Muscle layer of duodenum (tissue), 2 donors: ENCODE measurements at regions not wholly inside any gene's neighbourhood (a gene's known extent, or its start where the extent isn't known, plus 50 kb on each side); places are given as distances from the start of the nearest gene placed in this dataset.
"Not testable (repeated sequence)": the region's sequence is repeated elsewhere in the genome, so short reads cannot be mapped to it uniquely, and the experiment has no call there.

ENCODE experiments used
- H3K27ac ChIP-seq: one replicate; pipeline ENCODE4 v1.7.0; 2013; ENCODE audit warnings: mild to moderate bottlenecking, low read length
- H3K27me3 ChIP-seq: one replicate; pipeline ENCODE4 v1.7.0; 2013; ENCODE audit warnings: low read depth, mild to moderate bottlenecking, control low read depth, low read length
- H3K36me3 ChIP-seq, 2 donors: one replicate each; pipeline ENCODE4 v1.7.0; 2013; ENCODE audit warnings: low read length in 2 of 2, control low read depth in 1 of 2, mild to moderate bottlenecking in 1 of 2; ENCODE audit not compliant: insufficient read depth in 2 of 2, control insufficient read depth in 1 of 2
- H3K4me1 ChIP-seq, 2 donors: one replicate each; pipeline ENCODE4 v1.7.0; 2013; ENCODE audit warnings: low read length in 2 of 2, mild to moderate bottlenecking in 2 of 2, control low read depth in 1 of 2, moderate library complexity in 1 of 2; ENCODE audit not compliant: insufficient read depth in 2 of 2, control insufficient read depth in 1 of 2
- H3K4me3 ChIP-seq, 2 donors: one replicate each; pipeline ENCODE4 v1.7.0; 2013; ENCODE audit warnings: low read length in 2 of 2, low read depth in 1 of 2, mild to moderate bottlenecking in 1 of 2
- H3K9me3 ChIP-seq, 2 donors: one replicate each; pipeline ENCODE4 v1.7.0; 2013; ENCODE audit warnings: low read length in 2 of 2, control low read depth in 1 of 2, mild to moderate bottlenecking in 1 of 2; ENCODE audit not compliant: control insufficient read depth in 1 of 2
- donor health status: healthy.

- no peaks in the 10 kb centered on the region for H3K36me3 ChIP-seq
- H3K4me1 ChIP-seq: no peaks in the 10 kb centered on the region
- H3K27me3 ChIP-seq: no peaks in the 10 kb centered on the region
- no peak overlapping the region for H3K4me3 ChIP-seq
- peaks cover 0 to 14% of the 10 kb centered on the region in 2 donors for H3K9me3 ChIP-seq
- no peak overlapping the region for H3K27ac ChIP-seq
Observed at GRCh38 chr3:191740712-191741111, 279.7 kb downstream of the PYDC2 start.

GRCh38 chr3:191741847-191742350 lies 280.9 kb downstream of the PYDC2 start:
- H3K4me3 ChIP-seq, H3K27ac ChIP-seq, H3K36me3 ChIP-seq, H3K27me3 ChIP-seq, H3K4me1 ChIP-seq: not testable (repeated sequence)
- peaks cover 0 to 13% of the 10 kb centered on the region in 2 donors for H3K9me3 ChIP-seq

GRCh38 chr3:191743283-191743682 lies 282.3 kb downstream of the PYDC2 start:
- Histone ChIP-seq H3K4me3 (no peak overlapping the region), H3K36me3 (no peaks in the 10 kb centered on the region), H3K27ac (no peak overlapping the region), H3K4me1 (no peaks in the 10 kb centered on the region), H3K27me3 (no peaks in the 10 kb centered on the region), H3K9me3 (peaks cover 0 to 9% of the 10 kb centered on the region in 2 donors)

DNA sequence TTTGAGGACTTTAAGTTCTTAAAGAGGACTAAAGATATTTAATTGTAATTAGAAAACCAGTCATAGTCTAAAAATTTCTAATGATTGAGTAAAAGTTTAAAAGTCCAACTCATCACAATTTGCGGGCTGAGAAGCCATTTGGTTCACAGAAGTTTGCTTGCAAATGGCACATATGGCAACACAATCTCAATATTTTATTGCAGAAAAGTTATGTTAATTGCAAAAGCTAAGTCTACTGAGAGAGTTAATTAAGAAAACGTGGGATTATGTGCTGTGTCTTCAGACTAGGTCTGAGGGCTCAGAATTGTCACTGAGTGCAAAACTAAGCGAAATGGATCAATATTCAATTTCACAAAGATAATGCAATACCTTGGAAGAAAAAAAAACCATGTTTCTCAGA lies 289.7 kb downstream of the PYDC2 start:
- H3K4me3 ChIP-seq: no peak overlapping the region
- no peaks in the 10 kb centered on the region for H3K4me1 ChIP-seq
- H3K36me3 ChIP-seq: no peaks in the 10 kb centered on the region
- H3K9me3 ChIP-seq: no peaks in the 10 kb centered on the region
- no peak overlapping the region for H3K27ac ChIP-seq
- H3K27me3 ChIP-seq: no peaks in the 10 kb centered on the region

DNA sequence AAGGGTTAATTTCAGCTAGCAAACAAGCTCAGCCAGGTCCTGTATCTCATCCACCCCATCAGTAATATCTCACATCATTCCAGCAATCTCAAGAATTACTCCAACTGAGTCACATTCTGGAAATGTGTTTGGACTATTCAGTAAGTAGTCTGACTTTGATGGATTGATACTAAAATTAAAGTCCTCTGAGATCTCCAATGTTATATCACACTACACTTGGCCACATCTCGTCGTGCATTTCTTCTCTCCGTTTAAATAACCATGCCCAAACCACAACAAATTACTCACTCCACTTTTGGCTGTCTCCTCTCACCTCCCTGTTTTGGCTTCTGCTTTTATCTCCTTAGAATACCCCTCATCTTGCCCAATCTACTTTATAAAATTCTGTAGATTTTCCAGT lies 292.2 kb downstream of the PYDC2 start:
- Histone ChIP-seq H3K4me1 (no peaks in the 10 kb centered on the region), H3K4me3 (no peak overlapping the region), H3K36me3 (no peaks in the 10 kb centered on the region), H3K27me3 (no peaks in the 10 kb centered on the region), H3K9me3 (no peaks in the 10 kb centered on the region), H3K27ac (no peak overlapping the region)

DNA sequence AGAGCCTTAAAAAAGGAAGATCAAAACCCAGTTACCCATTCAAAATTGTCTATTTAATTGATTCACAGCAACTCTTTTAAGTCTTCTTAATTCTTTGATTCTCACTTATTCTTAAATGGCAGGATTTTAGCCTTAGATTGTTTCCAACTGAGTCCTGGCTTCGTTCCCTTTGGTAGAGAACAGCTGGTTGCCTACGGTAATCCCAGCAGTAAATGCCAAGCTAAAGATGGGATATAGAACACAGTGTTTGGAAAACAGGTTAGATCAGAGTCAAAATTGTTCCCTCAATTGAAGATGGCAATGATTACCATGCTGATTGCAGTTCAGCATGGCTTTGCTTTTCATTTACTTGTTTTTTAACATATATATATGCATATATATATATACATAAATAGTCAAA lies 300.9 kb downstream of the PYDC2 start:
- Histone ChIP-seq H3K36me3 (no peaks in the 10 kb centered on the region), H3K27ac (no peak overlapping the region), H3K4me3 (no peak overlapping the region), H3K9me3 (no peaks in the 10 kb centered on the region), H3K27me3 (no peaks in the 10 kb centered on the region), H3K4me1 (no peaks in the 10 kb centered on the region)

- Histone ChIP-seq H3K27ac (no peak overlapping the region), H3K4me3 (no peak overlapping the region)
Observed at GRCh38 chr3:191762323-191762960, 301.5 kb downstream of the PYDC2 start.

DNA sequence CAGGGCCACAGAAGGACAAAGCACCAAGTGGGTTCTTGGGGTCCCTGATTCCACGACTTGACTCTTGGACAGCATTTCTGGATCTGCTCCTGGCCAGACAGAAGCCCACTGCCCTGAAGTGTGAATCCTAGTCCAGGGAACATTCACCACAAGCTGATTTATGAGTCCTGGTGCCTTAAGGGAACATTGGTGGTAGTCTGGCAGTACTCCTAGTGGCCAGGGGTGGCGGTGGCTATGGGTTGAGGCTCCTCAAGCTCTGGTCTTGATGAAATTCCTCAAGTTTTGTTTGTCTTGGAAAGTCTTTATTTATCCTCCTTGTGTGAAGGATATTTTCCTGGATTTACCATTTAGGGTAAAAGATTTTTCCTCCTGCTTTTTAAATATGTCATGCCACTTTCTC lies 307.5 kb downstream of the PYDC2 start:
- Histone ChIP-seq H3K27ac (no peak overlapping the region), H3K4me3 (no peak overlapping the region), H3K27me3 (no peaks in the 10 kb centered on the region), H3K36me3 (no peaks in the 10 kb centered on the region), H3K4me1 (no peaks in the 10 kb centered on the region), H3K9me3 (no peaks in the 10 kb centered on the region)

More at GRCh38 chr3:191762323-191762960, 301.5 kb downstream of the PYDC2 start:
- H3K9me3 ChIP-seq: no peaks in the 10 kb centered on the region
- H3K27me3 ChIP-seq: no peaks in the 10 kb centered on the region
- H3K36me3 ChIP-seq: no peaks in the 10 kb centered on the region
- H3K4me1 ChIP-seq: no peaks in the 10 kb centered on the region

GRCh38 chr3:191770541-191770940 lies 309.6 kb downstream of the PYDC2 start:
- Histone ChIP-seq H3K27me3 (no peaks in the 10 kb centered on the region), H3K4me3 (no peak overlapping the region), H3K27ac (no peak overlapping the region), H3K9me3 (no peaks in the 10 kb centered on the region), H3K4me1 (no peaks in the 10 kb centered on the region), H3K36me3 (no peaks in the 10 kb centered on the region)

DNA sequence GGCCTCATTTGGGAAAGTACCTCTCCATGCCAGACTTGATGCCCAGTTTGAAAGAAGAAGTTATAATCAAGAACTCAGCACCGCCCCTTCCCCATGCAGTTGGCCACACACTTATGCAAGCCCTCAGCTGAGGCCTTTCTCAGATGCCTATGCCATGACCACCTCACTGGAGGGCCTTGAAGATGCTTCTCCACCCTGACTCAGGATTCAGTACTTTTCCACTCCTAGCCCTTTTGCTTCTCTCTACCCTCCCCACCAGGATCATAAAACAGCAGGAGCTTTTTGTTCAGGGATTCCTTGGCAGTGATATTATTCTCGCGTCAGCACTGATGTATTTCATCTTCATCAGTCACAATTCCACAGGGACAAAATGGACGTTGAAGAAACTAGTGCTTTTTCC lies 313.5 kb downstream of the PYDC2 start:
- Histone ChIP-seq H3K4me1 (no peaks in the 10 kb centered on the region), H3K27me3 (no peaks in the 10 kb centered on the region), H3K9me3 (no peaks in the 10 kb centered on the region), H3K4me3 (no peak overlapping the region), H3K27ac (no peak overlapping the region), H3K36me3 (no peaks in the 10 kb centered on the region)

DNA sequence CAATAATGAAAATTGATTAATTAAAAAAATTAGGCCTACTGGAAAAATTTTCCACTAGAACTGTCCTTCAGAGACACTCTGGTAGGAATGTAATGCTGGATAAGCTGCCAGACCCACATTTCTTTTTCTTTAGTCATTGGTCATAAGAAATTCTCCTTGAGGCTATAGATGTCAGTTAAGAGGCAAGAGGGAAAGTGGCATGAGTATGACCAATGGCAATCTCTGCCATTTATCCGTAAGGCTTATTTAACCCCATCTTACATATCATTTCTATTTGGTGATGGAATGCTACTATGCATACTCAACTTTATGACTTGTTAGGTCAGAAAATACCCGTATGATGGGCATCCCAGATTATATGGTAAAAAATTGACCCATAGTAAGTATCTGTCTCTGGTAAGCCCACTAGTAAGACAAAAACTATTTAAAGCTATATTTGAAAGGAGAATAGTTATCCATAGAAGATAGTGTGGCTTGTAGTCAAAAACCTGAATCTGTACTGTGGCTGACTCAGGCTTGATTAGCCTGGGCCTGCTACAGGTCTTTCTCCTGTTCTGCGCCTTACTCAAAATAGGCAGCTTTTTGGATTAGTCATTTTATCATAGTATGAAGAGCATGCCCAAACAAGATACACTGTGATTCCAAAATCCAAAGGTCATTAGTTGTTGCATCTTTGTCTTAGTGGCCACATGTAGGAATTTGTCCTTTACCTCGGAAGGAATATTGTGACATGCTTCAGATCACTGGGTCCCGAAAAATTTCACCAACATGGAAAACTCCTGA lies 314.7 kb downstream of the PYDC2 start:
- Histone ChIP-seq H3K4me1 (no peaks in the 10 kb centered on the region), H3K27ac (no peak overlapping the region), H3K9me3 (no peaks in the 10 kb centered on the region), H3K4me3 (no peak overlapping the region), H3K27me3 (no peaks in the 10 kb centered on the region), H3K36me3 (no peaks in the 10 kb centered on the region)
